22Rv1 (cell line): ENCODE measurements at regions not wholly inside any gene's neighbourhood (a gene's known extent, or its start where the extent isn't known, plus 50 kb on each side); places are given as distances from the start of the nearest gene placed in this dataset.

Source experiments
- CTCF ChIP-seq: fragments of 450-650 bp; IDR thresholded peaks from 2 replicates; pipeline ENCODE4 v1.5.1; 2017; ENCODE audit warnings: mild to moderate bottlenecking
- ZFX ChIP-seq: fragments of 450-650 bp; IDR thresholded peaks from 2 replicates; pipeline ENCODE4 v1.6.1; 2017; ENCODE audit warnings: antibody characterized with exemption, borderline replicate concordance

GRCh38 chrX:98071331-98071730, 1187.6 kb downstream of the RPA4 start:
- TF ChIP-seq CTCF: no peak
- no peak for TF ChIP-seq ZFX
